Hematopoietic multipotent progenitor cell treated with erythropoietin and hydrocortisone succinate and interleukin-3 and kit ligand, for 4 days (in vitro differentiated cells): ENCODE measurements at regions not wholly inside any gene's neighbourhood (a gene's known extent, or its start where the extent isn't known, plus 50 kb on each side); places are given as distances from the start of the nearest gene placed in this dataset.
"Not testable (repeated sequence)": the region's sequence is repeated elsewhere in the genome, so short reads cannot be mapped to it uniquely, and the experiment has no call there.

ENCODE experiments used
- DNase-seq: peaks from one replicate; pipeline ENCODE4 v3.0.0-alpha.2; 2015

DNA sequence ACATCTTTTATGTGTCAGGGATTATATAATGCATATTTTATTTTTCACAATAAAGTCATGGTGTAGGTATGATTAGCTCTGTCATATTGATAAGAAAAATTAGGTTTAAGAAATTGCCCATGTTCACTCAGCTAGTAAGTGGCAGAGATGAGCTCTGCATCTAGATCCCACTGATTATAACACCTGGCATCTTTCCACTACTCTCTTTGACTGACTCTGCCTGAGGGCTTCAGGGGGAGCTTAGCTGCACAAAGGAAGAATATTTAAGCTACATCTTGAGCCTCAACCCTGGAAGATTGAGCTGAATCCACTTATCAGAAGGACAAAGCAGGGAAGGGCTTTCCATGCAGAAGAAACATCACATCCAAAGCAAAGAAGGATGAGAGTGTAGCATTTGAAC, 190.4 kb downstream of the MIS18A start:
- no peak for DNase-seq

DNA sequence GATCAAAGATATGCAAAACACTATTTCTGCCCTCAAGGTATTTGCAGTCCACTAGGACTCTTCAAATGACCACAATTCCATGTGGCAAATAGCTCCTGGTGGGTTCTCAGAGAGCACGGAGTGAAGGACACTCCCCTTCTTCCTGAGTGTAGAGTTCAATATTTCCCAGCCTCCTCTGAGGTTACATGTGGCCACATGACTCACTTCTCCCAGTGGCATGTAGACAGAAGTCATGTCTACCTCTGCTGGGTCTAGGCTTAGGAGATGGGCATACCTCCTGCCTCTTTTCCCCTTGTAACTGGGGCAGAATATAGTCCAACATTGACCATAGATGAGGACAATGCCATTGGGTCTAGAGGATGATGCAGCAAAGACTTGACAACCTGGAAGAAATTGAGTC, 191.4 kb downstream of the MIS18A start:
- no peak for DNase-seq

DNA sequence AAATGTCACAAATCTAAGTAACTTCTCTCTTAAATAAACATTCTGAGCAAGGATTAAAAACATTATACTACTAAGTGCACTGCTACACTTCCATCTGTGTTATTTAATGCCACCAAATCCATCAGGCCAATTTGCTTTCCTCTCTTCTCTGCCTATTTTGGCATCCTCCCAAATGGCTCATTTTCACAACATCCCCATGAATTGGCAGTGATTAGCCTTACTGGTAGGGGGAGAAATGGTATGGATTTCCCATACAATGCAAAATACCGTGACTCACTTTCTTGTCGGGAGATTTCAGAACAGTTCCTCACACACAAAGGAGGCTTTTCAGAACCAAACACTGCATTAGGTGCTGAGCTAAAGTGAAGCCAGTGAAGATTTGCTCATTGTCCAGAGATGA, 195.7 kb downstream of the MIS18A start:
- no peak for DNase-seq

DNA sequence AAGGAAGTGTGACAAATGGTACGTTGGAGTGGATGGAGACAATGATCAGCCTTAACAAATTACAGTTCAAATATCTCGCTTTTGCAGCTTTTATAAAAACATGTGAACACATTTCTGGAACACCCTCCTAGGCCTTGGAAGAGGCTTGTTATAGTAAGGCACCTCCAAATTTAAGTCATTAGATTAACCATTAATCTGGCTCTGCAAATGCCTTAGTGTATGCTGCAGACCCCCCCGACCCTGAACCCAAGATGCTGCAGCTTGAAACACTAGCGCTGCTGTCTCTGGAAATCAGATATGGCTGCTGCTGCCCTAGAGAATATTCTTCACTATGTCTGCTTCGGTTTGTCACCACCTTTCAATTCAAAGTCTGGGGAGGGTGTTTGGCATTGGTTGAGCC, 196.4 kb downstream of the MIS18A start:
- DNase-seq, result no peak

DNA sequence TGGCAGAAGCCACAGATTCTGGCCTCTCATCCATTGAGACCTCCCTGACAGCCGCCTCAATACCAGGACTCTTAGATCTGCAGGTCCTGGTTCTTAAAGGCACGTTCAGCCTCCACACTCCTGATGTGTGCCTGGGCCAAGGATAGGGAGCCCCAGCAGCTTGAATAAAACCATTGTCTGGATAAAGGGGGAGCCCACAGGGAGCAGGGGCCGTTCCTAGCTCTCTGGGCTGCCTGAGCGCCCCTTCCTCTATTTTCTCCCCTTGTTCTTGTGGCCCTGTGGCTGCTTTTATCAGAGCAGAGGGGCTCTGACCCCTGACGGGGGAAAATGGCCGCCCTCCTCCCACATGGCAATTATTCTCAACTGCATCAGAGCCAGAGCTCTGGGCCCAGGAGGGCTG, 200.8 kb downstream of the HUNK start:
- DNase-seq, result no peak

DNA sequence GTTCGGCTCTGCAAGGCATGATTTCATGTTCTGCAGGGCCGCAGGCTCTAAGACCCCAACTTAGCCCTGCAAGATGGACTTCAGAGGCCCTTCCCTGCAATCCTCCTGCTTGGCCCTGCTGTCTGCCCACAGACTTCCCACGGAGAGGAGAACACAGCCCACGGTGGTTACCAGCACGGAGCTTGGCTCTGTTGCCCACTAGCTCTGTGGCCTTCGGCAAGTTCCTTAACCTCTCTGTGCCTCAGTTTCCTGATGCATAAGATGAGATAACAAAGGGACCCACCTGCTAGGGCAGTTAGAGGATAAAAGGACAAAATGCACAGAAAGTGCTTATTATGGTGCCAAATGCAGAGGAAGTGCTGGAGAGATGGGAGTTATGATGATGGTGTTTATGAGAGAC, 200.4 kb downstream of the HUNK start:
- no peak for DNase-seq

DNA sequence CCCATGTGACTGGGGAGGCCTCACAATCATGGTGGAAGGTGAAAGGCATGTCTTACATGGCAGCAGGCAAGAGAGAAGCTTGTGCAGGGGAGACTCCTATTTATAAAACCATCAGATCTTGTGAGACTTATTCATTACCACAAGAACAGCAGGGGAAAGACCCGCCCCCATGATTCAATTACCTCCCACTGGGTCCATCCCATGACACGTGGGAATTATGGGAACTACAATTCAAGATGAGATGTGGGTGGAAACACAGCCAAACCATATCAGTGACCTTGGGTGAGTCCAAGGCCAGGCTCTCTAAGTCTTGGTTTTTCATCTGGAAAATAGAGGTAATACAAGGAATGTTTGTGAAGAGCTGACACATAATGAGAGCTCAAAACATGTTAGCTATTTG, 198.8 kb downstream of the HUNK start:
- DNase-seq, result not testable (repeated sequence)

DNA sequence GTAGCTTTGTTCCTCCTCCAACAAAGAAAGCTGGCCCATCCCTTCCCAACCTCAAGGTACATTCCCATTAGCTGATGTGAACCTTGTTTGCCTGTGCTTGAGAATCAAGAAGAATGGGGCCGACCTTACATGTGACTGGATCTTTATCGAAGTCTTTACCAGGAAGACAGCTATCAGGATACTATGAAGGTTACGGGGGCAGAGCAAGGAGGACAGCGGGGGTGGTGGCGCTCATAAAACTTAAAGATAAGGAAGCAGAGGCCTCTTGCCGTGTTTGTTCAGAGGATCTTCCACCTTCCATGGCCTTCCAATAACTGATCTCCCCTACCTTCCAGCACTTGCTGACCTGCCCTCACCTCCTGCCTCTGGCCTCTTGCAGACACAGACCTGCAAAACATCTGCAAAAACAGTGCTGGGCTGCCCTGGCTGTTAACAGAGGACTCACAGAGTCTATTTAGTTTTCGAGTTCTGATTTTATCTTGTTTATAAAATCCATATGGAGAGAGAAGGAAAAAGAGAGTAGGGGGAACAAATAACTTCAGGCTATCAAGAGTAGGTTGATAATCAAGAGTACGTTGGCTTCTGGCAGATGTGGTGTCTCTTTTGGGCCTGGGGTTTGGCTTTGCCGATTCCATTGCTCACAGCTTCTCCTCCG, 198.0 kb downstream of the HUNK start:
- DNase-seq, result no peak

DNA sequence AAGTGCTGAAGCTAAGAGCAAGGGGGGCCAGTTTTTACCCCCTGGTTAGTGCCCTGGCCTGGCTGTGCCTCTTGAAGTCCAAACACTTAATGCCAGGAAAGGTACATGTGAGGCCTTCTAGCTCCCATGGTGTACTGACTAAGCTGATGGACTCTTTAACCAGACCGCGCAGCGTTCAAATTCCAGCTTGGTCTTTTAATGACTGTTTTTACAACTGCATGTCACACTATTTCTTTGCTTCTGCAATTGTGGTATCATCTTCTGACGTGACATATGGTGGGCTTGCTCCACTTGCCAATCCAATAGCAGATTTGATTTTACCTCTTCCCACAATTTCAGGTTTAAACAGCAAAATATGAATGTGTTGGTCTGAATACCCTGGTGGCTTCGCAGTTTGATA, 197.3 kb downstream of the HUNK start:
- no peak for DNase-seq

DNA sequence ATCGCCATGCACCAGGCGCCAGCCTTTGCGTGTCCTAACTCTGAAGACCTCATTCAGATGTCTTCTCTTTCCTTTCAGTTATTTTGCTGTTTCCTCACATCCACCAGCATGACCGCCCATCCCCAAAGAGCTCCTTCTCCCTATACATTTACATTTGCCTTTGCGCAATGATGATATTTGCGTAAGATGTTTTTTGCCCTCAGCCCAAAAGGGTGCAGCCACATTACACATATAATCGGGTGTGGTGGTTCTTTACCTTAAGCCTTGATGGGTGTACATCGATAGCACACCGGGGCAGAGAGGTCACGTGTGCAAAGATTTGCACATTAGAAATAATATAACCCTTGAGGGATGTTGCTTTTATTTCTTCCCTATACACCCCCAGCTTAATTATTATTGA, 192.8 kb downstream of the HUNK start:
- DNase-seq, result peak; percentile 1

DNA sequence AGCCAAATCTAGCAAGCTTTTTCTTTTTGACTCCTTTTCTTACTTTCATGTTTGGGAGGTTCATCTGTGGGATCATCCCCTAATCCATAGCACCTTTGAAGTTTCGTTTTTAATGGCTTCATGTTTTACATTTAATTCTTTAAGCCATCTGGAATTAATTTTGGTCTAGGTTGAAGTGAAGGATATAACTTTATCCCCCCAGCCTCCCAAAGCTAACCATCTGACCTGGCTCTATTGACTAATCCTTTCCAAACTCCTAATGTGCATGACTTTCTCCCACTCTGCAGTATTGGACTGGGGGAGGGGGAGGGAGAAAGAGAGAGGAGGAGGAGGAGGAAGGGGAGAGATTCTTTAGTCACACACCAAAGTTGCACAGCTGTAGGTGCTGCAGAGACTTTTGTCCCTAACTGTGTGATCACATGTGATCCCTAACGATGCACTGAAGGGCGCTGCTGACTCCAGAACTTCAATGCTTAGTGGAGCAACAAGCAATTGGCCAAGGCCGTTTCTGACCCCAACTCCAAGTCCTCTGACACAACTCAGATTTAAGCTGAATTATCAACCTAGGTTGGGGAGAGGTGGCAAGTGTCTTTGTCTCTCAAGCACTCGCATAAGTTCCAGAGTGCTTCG, 191.6 kb downstream of the HUNK start:
- no peak for DNase-seq

DNA sequence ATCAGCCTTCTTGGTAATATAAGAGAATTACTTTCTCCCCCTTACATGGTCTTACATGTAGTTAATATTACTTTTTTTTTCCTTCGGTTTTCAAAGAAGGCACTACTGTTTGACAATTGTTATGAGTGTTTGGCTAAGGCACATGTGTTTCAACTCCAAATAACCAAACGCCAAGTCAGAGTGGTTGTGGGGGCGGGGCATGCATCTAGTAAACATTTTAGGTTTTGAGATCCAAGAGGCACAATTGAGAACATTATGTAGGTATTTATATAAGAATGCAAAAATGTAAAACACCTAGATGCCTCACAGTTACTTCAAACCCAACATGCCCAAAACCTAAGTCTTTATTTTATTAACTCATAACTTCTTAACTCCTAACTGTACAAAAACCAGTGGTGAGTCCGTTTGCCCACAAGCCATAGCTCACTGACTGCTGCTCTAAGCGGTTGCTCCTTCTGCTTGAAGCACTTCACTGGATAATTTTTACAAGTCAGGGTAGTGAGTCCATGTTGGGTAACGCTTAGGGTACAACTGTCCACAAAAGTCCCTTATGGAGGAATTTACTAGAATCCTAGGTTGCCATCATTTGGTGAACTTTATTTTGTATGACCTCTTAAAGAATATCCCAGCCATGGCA, 189.9 kb downstream of the HUNK start:
- DNase-seq, result no peak

DNA sequence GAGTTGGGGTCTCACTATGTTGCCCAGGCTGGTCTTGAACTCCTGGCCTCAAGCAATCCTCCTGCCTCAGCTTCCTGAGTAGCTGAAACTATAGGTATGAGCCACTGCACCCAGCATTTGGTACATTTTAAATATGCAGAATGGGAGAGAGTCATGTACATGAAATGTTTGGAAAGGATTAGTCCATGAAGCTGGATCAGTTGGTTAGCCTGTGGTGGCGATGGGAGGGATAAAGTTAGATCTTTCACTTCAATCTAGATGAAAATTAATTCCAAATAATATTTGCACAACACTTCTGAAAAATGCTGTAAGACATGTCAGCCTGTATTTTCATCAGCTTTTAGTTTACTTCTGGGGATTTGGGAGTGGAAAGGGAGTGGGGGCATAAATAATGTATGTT, 188.9 kb downstream of the HUNK start:
- no peak for DNase-seq

DNA sequence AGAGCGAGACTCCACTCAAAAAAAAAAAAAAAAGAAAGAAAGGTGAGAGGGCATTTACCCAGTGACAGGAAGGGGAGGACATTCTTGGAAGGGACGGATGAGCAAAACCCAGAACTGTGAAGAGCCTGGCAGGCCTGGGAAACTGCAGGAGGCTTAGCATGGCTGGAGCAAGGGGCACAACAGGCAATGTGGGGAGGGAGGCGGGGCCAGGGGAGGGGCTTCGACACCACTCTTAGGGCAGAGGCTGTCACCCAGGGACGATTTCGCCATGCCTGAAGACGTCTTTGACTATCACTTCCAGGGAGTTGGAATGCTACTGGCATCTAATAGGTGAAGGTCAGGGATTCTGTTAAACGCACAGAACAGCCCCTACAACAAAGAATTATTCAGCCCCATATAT, 184.0 kb downstream of the HUNK start:
- DNase-seq, result no peak

DNA sequence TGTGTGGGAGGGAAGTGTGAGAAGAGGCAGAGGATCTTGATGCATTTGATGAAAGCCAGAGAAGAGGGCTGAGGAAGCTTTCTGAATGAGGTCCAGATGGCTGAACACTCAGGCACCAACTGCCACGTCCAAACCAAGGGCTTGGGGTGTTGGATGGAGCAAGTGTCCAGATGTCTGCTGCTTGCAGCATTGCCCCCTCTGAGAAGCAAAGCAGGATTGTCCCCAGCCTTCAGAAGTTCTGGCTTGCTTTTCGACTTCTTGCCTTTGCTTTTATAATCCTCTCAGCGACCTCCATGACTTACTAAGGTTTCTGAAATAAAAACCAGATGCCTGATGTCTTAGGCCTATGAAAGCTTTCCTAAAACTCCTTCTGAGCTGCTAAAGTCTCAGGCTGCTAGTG, 182.5 kb downstream of the HUNK start:
- DNase-seq, result no peak
